HG02588 (cell line): ENCODE measurements at regions not wholly inside any gene's neighbourhood (a gene's known extent, or its start where the extent isn't known, plus 50 kb on each side); places are given as distances from the start of the nearest gene placed in this dataset.
"Not testable (repeated sequence)": the region's sequence is repeated elsewhere in the genome, so short reads cannot be mapped to it uniquely, and the experiment has no call there.

Source experiments
- ATAC-seq: cut with Tn5 transposase; IDR thresholded peaks from one replicate; pipeline ENCODE4 v1.9.1; 2021; ENCODE audit warnings: mild to moderate bottlenecking, moderate library complexity; ENCODE audit not compliant: unreplicated experiment

DNA sequence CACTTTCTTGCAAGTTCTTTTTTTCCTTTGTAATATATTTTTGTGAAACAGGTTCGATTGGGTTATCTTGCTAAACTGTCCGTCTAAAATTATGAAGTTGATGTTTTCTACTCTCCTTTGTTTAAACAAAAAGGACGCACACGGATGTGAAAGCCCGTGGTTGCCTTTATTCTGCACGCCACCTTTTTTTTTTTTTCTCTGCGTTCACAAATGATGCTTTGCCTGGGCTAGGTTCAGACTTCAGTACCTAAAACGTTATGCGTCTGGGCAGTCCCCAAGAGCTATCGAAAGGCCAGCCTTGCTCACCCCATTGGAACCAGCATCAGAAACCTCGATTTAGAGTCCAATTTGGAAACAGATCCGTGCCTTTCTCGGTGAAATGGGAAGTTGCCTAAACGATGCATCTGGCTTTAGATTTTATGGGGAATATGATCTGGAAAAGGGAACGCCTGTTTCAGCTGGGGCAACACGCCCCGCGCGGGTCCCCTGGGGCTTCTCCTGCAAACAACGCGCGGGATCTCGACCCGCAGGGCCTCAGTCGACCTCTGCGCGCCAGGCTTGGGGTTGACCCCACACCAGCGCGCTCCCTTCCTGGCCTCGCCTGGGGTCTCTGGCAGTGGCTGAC lies 113.9 kb downstream of the KCNRG start:
- ATAC-seq, result no peak

DNA sequence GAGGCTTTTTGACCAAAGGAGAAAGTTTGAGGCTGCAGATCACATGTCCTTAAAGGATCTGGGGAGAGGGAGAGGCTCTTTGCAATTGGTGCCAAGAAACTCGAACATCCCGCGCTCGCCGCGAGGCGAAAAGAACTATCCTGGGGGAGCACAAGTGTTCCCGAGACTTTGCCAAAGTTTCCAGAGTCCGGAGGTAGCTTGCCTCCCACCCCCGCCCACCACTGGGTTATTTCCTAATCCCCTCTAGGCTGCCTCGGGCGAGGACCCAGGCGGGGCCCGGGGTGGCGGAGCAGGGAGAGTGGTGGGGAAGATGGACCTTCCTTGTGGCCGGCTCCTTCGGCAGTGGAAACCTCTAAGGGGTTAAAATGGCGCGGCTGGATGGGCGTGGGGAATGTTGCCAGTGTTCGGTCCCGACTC lies 114.5 kb downstream of the KCNRG start:
- no peak for ATAC-seq

GRCh38 chr13:50130123-50130946 lies 115.1 kb downstream of the KCNRG start:
- no peak for ATAC-seq

DNA sequence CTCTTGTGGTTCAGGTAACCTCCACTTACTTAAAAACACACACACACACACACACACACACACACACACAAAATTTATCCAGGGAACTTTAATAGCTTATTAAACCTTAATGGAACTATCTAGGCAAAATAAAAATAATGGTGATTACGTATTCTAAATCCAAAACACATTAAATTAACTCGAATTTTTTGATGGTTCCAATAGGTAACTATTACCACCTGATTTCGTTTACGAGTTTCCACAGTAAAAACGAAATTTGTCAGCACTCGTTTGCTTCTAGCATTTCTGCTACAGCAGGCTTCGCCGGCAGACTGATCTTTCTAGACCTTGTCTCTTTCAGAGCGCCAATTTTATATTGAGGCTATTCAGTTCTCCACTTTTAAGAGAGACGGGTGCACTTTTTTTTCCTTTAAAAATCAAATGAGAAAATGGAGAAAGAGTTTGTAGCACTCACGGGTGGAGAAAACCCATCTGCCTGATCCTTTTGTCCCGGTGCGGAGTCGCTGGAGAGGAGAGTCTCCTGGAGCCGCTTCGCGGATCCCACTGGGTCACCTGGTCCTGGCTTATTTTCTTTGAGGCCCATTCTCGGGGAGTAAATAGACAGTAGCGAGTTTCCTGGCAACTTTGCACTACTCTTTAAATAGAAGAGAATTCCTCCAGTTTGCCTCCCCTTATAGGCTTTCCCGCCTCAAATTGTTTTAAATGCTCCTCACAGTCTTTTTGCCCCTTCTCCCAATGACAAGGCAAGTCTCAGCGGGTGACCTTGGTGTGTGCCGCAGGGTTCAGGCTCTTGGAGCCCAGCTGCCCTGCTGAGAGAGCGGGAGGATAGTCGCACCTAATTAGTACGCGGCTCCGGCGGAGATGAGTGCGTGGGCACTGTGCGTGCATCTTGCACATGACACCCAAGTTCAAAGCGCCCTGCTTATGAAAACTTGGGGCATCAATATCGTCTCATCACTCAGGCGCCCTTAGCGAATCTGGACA lies 117.0 kb downstream of the KCNRG start:
- ATAC-seq, result no peak

DNA sequence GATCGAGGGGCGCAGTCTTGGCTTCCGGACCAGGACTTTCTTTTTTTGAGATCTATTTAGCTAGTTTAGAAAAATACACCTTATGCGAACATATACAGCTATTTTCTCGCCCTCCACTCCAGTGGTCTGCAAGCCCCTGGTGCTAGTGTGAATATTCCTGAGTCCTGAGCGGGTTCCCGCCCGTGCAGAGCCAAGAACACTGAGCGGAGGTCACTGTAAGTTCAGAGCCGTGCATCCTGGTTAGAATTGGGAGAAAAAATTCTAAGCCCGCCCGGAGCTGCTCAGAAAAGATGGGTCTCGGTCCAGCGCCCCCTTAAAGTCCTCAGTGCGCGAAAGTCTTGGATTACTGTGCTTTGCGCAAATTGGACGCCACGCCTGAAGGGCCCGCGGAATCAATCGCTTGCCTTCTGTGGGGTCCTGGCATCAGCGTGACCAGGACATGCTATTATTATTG lies 117.7 kb downstream of the KCNRG start:
- no peak for ATAC-seq

DNA sequence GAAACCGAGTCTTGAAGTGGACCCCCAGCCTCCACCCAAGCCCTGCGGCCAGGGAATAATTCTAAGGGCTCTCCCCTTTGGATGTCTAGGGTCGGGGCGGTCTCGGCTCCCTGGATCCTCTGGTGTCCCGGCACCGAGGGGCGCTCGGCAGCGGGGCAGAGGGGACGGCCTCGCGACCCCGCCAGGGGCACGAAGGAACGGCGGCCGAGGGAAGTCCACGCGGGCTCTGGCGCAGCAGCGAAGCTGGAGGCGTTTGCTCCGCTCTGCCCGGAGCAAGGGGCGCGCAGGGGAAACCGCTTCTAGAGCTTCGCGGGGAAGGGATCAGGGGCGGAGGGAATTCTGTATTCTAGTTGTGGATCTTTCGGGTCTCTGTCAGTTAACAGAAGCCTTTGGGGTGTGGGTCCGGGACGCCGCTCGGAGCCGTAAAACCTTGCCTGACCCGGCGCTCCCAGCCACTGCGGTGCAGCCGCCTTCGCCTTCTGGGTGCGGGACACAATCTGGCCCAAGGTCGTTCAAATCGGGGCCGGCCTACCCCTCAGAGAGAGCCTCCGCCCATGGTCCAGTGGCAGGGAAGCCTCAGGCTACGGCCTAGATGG lies 118.2 kb downstream of the KCNRG start:
- ATAC-seq, result no peak

- ATAC-seq, result no peak
These were observed 121.0 kb downstream of the KCNRG start for GRCh38 chr13:50136226-50136625.

DNA sequence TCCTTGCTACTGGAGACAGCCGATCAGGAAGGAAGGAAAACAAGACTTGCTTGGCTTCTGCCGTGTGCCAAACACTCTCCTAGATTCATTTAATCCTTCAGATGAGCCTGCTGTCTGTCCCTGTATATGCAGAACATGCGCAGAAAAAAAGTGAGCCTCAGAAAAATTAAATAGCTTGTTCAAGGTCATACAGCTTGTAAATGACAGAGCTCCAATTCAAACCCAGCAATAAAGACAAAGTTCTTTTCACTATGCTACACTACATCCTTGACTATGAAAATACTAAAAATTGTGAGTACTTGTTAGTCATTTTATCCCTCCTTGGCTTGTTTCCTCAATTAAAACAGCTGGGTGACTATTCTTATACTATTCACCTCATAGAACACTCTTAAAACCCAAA lies 121.4 kb downstream of the KCNRG start:
- no peak for ATAC-seq

GRCh38 chr13:50139435-50139934 lies 124.2 kb downstream of the KCNRG start:
- ATAC-seq, result not testable (repeated sequence)

DNA sequence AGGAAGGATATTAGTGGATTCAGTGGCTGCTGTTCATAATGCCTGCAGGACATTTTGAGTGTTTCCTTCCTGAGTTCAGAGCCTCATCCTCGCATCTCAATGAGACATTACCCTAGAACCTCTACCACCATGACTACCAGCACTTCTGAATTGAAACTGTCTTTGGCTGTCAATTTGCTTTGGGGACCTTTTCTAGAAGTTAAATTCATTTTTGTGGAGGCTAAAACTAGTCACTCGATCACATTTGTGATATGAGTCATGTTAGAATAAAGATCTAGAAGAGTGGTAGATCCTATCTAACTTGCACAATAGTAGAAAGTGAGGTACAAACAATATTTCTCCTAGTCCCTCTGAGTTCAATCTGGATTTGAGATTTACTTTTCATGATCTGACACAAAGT lies 124.9 kb downstream of the KCNRG start:
- no peak for ATAC-seq

DNA sequence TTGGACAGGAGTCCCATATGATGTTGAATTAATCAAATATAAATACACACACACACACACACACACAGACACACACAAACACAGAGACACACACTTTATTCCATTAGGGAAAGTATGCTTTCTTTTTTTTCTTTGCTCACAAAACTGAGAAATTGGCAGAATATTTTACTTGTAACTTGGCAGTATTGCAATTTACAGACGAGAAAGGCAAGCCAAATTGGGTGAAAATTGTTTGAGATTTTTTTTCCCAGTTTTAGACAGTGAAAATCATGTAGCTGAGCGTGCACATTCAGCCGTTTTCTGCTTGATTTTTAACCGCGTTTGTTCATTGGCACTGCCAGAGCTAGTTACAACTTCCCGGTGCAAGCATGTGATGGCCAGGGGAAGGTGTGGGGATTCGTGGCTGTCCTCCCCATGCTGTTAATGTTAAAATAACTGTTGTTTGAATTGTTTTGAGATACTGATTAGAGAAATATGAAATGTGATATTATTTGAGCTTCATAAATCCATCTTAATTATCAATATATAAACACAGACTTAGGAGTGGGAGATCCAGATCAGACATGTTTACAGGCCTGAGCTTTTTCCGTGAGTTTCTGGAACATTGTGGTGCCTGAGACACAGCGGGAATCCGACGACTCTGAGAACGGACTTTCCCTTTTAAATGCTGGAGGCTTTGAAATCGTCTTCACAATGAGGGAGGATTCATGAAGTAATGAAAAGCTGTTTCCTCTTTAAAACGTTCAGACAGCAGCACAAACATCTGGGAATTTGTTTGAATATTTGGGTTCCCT lies 125.5 kb downstream of the KCNRG start:
- ATAC-seq, result no peak

DNA sequence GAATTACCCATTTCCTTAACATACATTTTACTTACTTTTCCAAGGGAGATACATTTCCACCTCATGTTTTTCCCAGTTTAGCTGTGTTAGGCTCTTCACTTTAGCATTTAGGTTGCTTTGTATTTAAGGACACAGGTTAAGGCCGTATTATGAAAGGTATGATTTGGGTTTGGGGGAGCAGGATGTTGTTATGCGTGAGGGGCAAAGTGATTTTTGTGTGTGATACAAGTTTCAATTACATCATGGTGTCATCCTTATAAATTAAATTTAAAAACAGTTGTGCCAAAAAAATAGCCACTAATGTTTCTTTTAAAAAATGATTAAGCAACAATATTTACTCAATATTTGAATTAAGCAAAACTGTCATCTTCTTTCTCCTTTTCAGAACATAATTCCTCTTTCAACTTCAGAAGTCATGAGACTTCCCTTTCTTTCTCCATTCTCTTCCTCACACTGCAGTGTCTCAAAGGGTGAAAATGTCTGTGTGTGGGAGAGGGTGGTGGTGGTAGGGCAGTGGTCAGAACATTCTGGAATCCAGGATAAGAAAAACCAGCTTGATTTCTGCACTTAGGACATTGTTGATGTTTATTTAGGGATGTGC lies 126.2 kb downstream of the KCNRG start:
- no peak for ATAC-seq

GRCh38 chr13:50144246-50145160 lies 129.3 kb downstream of the KCNRG start:
- no peak for ATAC-seq

GRCh38 chr13:50149214-50149613 lies 134.0 kb downstream of the KCNRG start:
- no peak for ATAC-seq

DNA sequence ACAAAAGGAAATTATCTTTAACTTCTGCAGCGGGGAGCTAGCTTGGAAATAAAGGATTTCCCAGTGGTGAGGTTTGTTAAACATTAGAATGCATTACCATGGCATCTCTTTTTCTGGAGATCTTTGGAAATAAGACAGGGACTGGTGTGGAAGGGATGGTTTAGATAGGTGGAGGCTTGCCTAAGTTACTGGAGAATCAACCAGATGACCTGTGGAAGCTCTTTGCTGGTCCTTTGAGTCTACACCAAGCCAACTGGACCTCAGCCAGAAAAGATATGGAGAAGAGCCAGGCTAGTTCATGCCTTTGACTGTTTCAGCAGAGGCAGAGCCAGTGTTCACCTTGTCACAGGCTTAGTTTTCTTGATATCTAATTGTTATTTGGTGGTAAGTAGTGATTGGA lies 134.7 kb downstream of the KCNRG start:
- no peak for ATAC-seq

GRCh38 chr13:50152224-50152623 lies 137.0 kb downstream of the KCNRG start:
- ATAC-seq, result no peak

DNA sequence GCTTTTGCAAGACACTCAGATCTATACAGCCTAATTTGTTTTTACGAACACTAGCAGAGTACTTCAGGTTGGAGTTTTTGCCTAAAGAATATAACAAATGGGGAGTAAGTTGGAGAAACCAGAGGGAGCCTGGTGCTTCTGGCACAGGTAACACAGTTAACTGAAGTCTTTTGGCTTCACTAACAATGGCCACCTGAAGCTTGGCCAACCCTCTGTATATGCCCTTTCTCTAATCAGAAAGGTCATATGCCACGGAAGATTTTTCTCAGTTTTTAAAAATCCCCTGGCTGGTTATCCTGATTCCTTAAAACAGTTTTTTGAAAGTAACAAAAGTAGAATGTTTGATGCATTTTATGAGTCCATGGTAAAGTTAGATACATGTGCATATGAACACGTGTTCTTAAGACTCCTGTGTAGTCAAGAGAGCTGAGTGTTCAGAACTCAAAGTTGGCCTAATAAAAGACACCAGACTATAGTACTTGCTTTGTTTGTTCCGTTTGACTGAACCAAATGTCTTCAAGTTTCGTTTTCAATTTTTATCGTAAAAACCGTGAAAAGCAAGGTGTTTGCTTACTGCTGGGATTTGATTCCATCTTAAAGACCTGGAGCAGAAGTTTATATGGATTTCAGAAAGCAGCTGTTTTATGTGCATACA lies 137.5 kb downstream of the KCNRG start:
- peak; percentile 59 for ATAC-seq

- ATAC-seq, result no peak
These were observed 138.2 kb downstream of the KCNRG start for GRCh38 chr13:50153401-50153800.
